ENCODE measurements at regions not wholly inside any gene's neighbourhood (a gene's known extent, or its start where the extent isn't known, plus 50 kb on each side); places are given as distances from the start of the nearest gene placed in this dataset.

GRCh38 chr4:180706766-180707165, 1536.4 kb upstream of the TENM3 start:
- no peak for DNase-seq

DNA sequence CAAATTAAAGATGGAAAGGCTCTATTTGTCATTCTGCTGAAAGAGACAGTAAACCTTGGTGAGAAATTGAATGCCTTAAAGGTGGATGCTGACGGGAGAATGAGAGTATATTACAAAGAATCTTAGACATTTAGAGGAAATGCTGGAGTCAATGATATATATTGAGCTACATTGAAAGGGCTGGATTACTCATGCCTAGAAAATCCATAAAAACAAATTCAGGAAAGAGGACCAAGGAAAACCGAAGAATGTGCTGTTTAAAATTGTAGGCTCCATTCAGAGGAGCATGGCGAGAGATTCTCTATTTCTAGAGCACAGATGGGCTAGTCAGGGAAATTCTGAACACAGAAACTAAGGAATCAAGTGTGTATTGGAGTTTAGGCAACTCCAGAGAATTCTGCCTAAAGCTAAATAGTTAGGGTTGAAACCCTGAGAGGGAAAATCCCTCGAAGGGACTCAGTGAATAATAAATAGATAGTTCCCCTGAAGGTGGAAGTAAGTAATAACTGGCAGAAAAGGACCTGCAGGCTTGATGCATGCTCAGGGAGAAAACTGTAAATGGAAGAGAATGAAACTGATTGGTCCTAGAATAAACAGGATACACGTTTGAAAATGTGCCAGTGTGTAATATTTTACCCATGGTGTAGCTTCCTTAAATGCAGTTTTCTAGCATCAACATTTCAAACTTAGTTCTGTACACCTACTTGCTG, 1532.4 kb upstream of the TENM3 start:
- no peak for DNase-seq

DNA sequence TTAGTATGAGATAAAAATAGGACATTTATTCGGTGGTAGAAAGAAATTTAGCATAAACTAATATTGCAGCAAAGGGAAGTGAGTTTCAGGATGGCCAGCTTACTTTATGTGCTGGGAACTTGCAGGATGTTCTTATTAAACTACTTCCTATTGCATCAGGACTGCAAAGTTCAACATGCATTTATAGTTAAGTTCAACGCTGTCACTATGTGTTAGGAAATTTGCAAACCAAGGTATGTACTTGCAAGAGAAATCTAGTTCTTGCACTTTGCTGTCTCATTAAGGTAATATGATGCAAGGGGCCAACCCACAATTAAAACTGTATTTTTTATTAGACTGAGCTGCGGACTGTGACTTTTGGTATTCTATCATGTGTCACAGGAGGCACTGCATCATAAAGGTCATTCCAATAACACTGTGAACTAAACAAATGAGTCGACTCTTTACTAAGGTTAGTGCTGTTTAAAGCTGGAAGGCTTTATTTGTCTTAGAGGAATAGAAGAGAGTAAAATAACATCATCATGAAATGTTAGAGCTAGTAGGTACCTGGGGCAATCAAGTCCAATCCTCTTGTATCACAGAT, 1525.7 kb upstream of the TENM3 start:
- no peak for DNase-seq

- no peak for DNase-seq
Measured at GRCh38 chr4:180721356-180721755, 1521.8 kb upstream of the TENM3 start.

GRCh38 chr4:180726611-180727010, 1516.6 kb upstream of the TENM3 start:
- DNase-seq = no peak

- no peak for DNase-seq
Measured at GRCh38 chr4:180727478-180727877, 1515.7 kb upstream of the TENM3 start.

DNA sequence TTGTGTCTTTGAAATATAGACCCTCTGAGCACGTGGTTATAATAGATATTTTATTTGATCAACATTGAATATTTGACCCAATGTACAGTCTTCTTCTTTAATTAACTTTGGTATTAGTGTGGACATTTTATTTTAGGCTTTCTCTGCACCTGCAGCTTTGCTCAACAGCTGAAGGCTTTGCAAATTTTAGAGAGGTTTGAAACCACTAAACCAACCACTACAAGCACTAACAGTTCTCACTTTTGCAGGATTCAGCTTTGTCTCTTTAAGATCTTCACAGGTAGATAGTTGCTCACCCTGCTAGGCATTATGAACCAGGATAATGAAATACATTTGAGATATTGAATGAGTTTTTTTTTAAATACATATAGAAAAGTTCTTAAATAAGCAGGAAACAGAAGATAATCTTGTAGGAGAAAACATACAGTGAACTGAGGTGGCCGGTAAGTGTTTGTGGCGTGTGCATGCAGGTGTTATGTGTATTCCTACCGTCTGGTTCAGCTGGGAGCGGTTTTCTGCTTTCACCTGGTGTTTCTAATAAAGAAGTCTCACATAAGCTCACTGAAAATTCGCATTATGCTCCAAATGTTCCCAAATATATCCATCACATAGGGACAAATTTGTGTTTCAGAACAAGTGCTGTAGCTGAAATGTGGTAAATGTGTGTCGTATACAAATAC, 1508.3 kb upstream of the TENM3 start:
- no peak for DNase-seq

DNA sequence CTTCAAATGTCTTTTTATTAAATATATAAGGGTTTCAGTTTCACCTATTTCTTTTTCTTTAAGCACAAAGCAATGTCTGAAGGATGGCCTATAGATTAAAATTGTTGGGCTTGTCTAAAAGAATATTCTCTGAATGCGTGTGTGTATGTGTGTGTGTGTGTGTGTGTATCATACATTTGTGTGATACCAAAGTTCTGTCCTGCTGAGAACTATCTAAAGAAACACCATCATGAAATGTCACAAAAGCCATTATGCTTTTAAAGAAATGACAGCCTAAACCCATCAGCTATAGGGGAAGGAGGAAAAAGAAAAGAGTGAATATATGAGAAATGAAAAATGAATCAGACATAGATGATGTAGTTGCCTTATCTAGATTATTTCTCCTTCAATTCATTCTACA, 1501.5 kb upstream of the TENM3 start:
- no peak for DNase-seq

DNA sequence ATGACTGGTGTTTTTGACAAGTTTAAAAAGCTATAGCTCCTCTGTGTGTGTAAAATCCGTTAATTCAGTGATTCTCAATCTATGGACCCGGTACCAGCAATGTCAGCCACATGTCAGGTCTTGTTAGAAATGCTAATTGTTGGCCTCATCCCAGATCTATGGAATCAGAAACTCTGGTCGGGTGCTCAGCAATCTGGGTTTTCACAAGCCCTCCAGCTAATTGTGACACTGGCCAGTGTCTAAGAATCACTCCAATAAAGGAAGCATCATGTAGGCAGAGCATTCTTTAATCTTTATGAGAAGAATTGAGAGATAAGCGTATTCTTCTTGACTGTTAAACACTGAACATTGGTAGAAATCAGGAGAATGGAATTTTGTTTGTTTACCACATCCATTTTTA, 1498.2 kb upstream of the TENM3 start:
- no peak for DNase-seq

- no peak for DNase-seq
Measured at GRCh38 chr4:180751009-180751408, 1492.2 kb upstream of the TENM3 start.

GRCh38 chr4:180757927-180758326, 1485.3 kb upstream of the TENM3 start:
- DNase-seq = no peak

DNA sequence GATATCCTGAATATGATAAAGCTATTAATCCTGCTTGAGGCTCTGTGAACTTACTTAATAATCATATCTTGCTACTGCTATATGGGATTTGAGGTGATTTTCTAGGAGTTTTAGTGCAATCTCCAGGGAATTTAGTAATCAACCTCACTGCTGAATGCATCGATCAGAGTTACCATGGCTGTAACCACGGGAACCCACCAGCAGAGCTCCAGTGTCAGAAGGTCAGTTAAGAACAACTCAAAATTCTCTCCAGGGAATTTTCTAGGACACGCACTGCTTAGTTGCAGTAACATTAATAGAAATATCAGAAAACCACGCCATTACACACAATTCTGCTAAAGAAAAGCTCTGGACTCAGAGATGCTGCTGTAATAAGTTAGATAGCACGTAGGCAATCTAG, 1477.2 kb upstream of the TENM3 start:
- DNase-seq = no peak

DNA sequence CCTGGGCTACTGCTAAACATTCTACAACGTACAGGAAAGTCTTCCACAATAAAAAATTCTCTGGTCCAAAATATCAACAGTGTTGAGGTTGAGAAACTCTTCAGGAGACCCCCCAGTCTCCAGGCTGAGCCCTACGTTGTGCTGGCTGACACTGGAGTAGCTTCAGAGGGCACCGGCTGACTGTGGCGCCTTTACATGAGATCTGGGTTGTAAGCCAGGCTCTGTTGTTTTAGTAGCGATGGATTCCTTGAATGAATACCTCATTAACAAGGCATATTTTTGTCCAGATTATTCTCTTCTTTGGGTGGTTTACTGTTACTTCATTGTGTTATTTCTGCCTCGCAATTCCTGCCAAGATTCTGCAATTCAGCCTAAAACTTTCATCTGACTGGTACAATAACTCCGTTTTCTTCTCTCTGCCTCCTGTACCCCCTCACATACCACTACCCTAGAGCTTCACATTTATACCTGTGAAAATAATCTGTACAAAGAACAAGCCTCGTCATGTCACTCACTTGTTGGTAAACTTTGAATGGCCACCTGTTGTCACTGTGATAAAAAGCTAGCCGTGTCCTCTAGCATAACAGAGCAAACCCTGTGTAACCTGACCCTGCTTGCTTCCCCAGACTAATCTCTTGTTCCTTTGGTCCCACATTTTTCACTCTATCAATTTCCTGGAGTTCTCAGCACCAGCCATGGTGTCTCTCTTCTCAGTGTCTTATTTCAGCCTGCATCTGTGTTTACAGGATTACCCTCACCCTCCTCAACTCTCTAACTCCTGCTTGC, 1476.1 kb upstream of the TENM3 start:
- DNase-seq = no peak

- DNase-seq = no peak
Measured at GRCh38 chr4:180768610-180769009, 1474.6 kb upstream of the TENM3 start.

GRCh38 chr4:180769791-180770190, 1473.4 kb upstream of the TENM3 start:
- DNase-seq = no peak

DNA sequence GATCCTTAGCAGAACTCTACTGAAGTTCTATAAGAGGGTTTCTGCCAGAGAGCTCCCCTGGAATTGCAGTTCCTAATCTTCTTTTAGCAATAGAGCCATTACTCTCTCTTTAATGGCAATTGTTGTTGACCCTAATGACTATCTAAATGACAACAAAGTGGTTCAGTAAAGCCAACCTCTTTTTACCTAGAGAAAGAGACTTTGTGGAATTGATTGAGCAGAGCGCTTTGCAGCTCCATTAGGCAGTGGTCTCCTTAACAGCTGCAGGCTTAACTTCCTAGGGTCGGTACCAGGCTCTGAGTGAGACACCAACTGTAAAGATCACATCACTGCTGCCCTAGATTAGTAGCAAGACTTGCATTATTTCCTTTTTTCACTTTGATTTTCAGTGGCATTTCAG, 1472.9 kb upstream of the TENM3 start:
- DNase-seq = no peak

DNA sequence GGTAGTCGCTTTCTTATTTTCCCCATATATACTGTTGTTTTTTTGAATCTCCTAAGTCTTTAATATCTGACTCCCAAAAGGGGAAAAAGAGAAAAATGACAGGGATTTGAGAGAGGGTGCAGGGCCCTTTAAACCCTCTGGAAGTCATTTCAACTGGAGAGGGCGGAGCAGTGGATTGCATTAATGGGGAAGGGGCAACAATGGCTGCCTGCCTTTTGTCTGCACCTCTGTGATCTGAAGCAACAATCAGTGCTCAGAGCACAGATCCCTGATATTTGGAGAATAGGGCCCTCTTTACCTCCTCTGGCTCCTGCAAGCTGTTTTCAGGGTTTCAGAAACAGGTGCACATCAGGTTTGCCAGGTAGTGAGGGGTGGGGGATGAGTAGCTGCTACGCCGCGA, 1458.3 kb upstream of the TENM3 start:
- DNase-seq = no peak

GRCh38 chr4:180788729-180789128, 1454.5 kb upstream of the TENM3 start:
- no peak for DNase-seq

DNA sequence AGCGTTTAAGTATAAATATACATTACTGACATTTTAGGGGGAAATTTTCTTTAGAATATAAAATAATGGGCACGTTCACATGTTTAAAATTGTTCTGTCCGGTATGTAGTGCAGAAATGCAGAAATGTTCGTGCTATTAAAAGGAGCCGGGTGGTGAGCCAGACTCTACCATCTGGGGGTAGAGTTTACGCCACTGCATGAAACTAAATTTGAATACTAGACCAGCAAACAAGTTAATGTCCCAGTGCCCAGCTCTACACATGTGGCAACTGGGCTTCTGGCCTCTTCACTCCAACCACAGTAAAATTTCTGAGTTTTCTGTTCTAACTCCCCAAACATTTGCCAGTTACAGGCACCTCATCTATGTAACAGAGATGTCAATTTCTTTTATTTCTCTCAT, 1453.3 kb upstream of the TENM3 start:
- no peak for DNase-seq

GRCh38 chr4:180790471-180790870, 1452.7 kb upstream of the TENM3 start:
- no peak for DNase-seq

GRCh38 chr4:180792541-180792940, 1450.7 kb upstream of the TENM3 start:
- no peak for DNase-seq

GRCh38 chr4:180794333-180794732, 1448.9 kb upstream of the TENM3 start:
- DNase-seq = no peak

DNA sequence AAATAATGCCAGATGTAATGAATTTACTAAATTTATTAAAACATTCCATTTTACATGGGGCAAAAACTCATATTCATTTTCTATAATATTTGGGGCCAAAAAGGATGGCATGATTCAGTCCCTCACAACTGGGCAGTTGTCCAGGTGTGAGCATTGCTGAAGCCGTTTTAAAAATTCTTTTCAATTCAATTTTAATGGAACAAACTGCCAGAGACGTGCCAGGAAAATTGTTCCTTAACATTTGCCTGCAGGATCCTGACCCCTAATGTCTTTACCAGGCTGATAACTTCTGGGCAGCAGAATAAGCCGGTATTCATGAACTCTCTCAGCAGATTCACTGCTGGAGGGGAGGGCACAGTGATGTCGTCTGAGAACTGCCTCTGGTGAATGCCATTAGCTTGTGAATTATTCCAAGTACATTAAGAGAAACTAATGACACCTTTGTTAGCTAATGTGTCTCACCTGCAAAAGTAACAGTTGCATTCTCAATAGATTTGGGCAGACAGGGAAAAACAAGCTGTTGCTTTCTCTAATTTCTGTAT, 1445.1 kb upstream of the TENM3 start:
- no peak for DNase-seq
